HEK293 (cell line): ENCODE measurements at regions not wholly inside any gene's neighbourhood (a gene's known extent, or its start where the extent isn't known, plus 50 kb on each side); places are given as distances from the start of the nearest gene placed in this dataset.
"Not testable (repeated sequence)": the region's sequence is repeated elsewhere in the genome, so short reads cannot be mapped to it uniquely, and the experiment has no call there.

Experiments
- CTCF ChIA-PET: fragments of 350-600 bp; formaldehyde crosslinking; extraction: SDS; loops from one replicate; lab custom pipeline; 2021; ENCODE audit warnings: antibody characterized with exemption; lab: Yijun Ruan, JAX
- POLR2A ChIA-PET: fragments of 300-600 bp; formaldehyde crosslinking; extraction: SDS; loops from one replicate; lab custom pipeline; 2020; ENCODE audit warnings: antibody characterized with exemption, inconsistent platforms; lab: Yijun Ruan, JAX
- H3K27ac ChIP-seq: fragments of 200-500 bp; sonication (Bioruptor generic); 2 replicates; pipeline ENCODE4 v1.5.1; 2014; ENCODE audit warnings: low read depth, low read length, control low read depth, inconsistent platforms; ENCODE audit errors: extremely low read depth
- H3K36me3 ChIP-seq, 2 experiments: fragments of 200-500 bp in 1 of 2; sonication (Bioruptor generic) in 1 of 2; 1 replicate in 1 of 2; 2 replicates in 1 of 2; pipeline ENCODE4 v1.5.1; 2014 to 2017; ENCODE audit warnings: inconsistent platforms in 2 of 2, low read length in 2 of 2; ENCODE audit not compliant: control insufficient read depth in 2 of 2, insufficient read depth in 1 of 2
- H3K4me1 ChIP-seq: fragments of 200-500 bp; sonication (Bioruptor generic); 2 replicates; pipeline ENCODE4 v1.5.1; 2014; ENCODE audit warnings: mild to moderate bottlenecking, low read length, inconsistent platforms; ENCODE audit not compliant: control insufficient read depth, insufficient read depth
- H3K4me3 ChIP-seq: 2 replicates; pipeline ENCODE4 v1.5.1; 2011; ENCODE audit warnings: low read depth, mild to moderate bottlenecking, control low read depth, low read length, moderate library complexity
- H3K9me3 ChIP-seq: fragments of 200-500 bp; sonication (Bioruptor generic); 2 replicates; pipeline ENCODE4 v1.5.1; 2014; ENCODE audit warnings: low read depth, low read length, inconsistent platforms; ENCODE audit not compliant: control insufficient read depth, insufficient read depth
- IKZF3 ChIP-seq: fragments of 450-650 bp; IDR thresholded peaks from 2 replicates; pipeline ENCODE4 v1.5.0; 2018; ENCODE audit warnings: missing biosample characterization, mild to moderate bottlenecking, missing genetic modification characterization, moderate library complexity
- KLF1 ChIP-seq: fragments of 450-650 bp; formaldehyde crosslinking; IDR thresholded peaks from 2 replicates; pipeline ENCODE4 v1.5.1; 2016; ENCODE audit warnings: missing biosample characterization, missing genetic modification characterization
- SP3 ChIP-seq: fragments of 450-650 bp; formaldehyde crosslinking; IDR thresholded peaks from 2 replicates; pipeline ENCODE4 v1.5.1; 2016; ENCODE audit warnings: missing biosample characterization, missing genetic modification characterization
- ZNF121 ChIP-seq: fragments of 450-650 bp; formaldehyde crosslinking; IDR thresholded peaks from 2 replicates; pipeline ENCODE4 v1.5.1; 2016; ENCODE audit warnings: missing biosample characterization, missing genetic modification characterization
- ZNF138 ChIP-seq: fragments of 450-650 bp; formaldehyde crosslinking; IDR thresholded peaks from 2 replicates; pipeline ENCODE4 v1.5.1; 2016; ENCODE audit warnings: missing biosample characterization, missing genetic modification characterization, borderline replicate concordance
- ZNF169 ChIP-seq: fragments of 450-650 bp; formaldehyde crosslinking; IDR thresholded peaks from 2 replicates; pipeline ENCODE4 v1.5.1; 2016; ENCODE audit warnings: missing biosample characterization, missing genetic modification characterization
- ZNF2 ChIP-seq: fragments of 450-650 bp; formaldehyde crosslinking; IDR thresholded peaks from 2 replicates; pipeline ENCODE4 v1.5.1; 2016; ENCODE audit warnings: missing biosample characterization, missing genetic modification characterization
- ZNF302 ChIP-seq: fragments of 450-650 bp; formaldehyde crosslinking; IDR thresholded peaks from 2 replicates; pipeline ENCODE4 v1.5.1; 2016; ENCODE audit warnings: missing biosample characterization, missing genetic modification characterization, low read depth
- ZNF324 ChIP-seq: fragments of 450-650 bp; formaldehyde crosslinking; IDR thresholded peaks from 2 replicates; pipeline ENCODE4 v1.5.1; 2016; ENCODE audit warnings: missing biosample characterization, missing genetic modification characterization
- ZNF37A ChIP-seq: fragments of 450-650 bp; IDR thresholded peaks from 2 replicates; pipeline ENCODE4 v1.5.1; 2018; ENCODE audit warnings: missing biosample characterization, missing genetic modification characterization
- ZNF433 ChIP-seq: fragments of 450-650 bp; formaldehyde crosslinking; IDR thresholded peaks from 2 replicates; pipeline ENCODE4 v1.5.1; 2016; ENCODE audit warnings: missing biosample characterization, missing genetic modification characterization, low read depth
- ZNF513 ChIP-seq: fragments of 450-650 bp; IDR thresholded peaks from 2 replicates; pipeline ENCODE4 v1.5.1; 2018; ENCODE audit warnings: missing biosample characterization, missing genetic modification characterization
- ZNF747 ChIP-seq: fragments of 450-650 bp; formaldehyde crosslinking; IDR thresholded peaks from 2 replicates; pipeline ENCODE4 v1.5.1; 2016; ENCODE audit warnings: missing biosample characterization, missing genetic modification characterization
- ZNF791 ChIP-seq: fragments of 450-650 bp; formaldehyde crosslinking; IDR thresholded peaks from 2 replicates; pipeline ENCODE4 v1.5.1; 2016; ENCODE audit warnings: missing biosample characterization, missing genetic modification characterization
- ZNF830 ChIP-seq: fragments of 450-650 bp; IDR thresholded peaks from 2 replicates; pipeline ENCODE4 v1.5.0; 2018; ENCODE audit warnings: missing biosample characterization, missing genetic modification characterization, low read depth, mild to moderate bottlenecking, moderate library complexity
- TF ChIP-seq, protein P1 (sequence below): fragments of 450-650 bp; formaldehyde crosslinking; IDR thresholded peaks from 2 replicates; pipeline ENCODE4 v1.5.1; 2016; ENCODE audit warnings: missing biosample characterization, missing genetic modification characterization
- TF ChIP-seq, protein P2 (sequence below): fragments of 450-650 bp; formaldehyde crosslinking; IDR thresholded peaks from 2 replicates; pipeline ENCODE4 v1.5.1; 2016; ENCODE audit warnings: missing biosample characterization, missing genetic modification characterization, borderline replicate concordance
- TF ChIP-seq, protein P3 (sequence below): fragments of 450-650 bp; formaldehyde crosslinking; IDR thresholded peaks from 2 replicates; pipeline ENCODE4 v1.5.1; 2016; ENCODE audit warnings: missing biosample characterization, missing genetic modification characterization

- TF ChIP-seq ZNF302 (tag by site-specific recombination) (no peak), ZNF830 (tag by site-specific recombination) (no peak), SP3 (tag by site-specific recombination) (no peak), ZNF121 (tag by site-specific recombination) (no peak)
- TF ChIP-seq, protein P1, sequence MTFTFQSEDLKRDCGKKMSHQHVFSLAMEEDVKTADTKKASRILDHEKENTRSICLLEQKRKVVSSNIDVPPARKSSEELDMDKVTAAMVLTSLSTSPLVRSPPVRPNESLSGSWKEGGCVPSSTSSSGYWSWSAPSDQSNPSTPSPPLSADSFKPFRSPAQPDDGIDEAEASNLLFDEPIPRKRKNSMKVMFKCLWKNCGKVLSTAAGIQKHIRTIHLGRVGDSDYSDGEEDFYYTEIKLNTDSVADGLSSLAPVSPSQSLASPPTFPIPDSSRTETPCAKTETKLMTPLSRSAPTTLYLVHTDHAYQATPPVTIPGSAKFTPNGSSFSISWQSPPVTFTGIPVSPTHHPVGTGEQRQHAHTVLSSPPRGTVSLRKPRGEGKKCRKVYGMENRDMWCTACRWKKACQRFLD (tag by site-specific recombination), result no peak
Measured at GRCh38 chr11:98734686-98735085, 286.1 kb upstream of the CNTN5 start (continued).

DNA sequence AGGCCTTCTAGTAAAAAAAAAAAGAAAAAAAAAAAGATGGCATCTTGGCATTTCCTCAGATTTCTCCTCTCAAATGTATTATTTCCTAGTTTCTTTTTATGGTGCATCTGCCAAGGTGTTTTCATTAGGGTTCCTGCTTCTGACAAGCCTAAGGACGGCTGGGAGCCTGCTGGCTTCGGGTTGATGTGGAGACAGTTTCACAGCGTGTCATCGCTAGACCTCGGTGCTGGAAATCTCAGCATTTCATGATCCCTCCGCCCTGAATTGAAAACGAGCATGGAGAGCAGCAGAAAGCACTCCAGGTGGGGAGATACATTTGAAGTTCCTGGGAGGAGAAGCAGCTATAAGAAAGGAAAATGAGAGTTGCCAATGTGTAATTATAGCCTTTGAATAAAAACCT lies 283.9 kb upstream of the CNTN5 start:
- TF ChIP-seq, protein P2, sequence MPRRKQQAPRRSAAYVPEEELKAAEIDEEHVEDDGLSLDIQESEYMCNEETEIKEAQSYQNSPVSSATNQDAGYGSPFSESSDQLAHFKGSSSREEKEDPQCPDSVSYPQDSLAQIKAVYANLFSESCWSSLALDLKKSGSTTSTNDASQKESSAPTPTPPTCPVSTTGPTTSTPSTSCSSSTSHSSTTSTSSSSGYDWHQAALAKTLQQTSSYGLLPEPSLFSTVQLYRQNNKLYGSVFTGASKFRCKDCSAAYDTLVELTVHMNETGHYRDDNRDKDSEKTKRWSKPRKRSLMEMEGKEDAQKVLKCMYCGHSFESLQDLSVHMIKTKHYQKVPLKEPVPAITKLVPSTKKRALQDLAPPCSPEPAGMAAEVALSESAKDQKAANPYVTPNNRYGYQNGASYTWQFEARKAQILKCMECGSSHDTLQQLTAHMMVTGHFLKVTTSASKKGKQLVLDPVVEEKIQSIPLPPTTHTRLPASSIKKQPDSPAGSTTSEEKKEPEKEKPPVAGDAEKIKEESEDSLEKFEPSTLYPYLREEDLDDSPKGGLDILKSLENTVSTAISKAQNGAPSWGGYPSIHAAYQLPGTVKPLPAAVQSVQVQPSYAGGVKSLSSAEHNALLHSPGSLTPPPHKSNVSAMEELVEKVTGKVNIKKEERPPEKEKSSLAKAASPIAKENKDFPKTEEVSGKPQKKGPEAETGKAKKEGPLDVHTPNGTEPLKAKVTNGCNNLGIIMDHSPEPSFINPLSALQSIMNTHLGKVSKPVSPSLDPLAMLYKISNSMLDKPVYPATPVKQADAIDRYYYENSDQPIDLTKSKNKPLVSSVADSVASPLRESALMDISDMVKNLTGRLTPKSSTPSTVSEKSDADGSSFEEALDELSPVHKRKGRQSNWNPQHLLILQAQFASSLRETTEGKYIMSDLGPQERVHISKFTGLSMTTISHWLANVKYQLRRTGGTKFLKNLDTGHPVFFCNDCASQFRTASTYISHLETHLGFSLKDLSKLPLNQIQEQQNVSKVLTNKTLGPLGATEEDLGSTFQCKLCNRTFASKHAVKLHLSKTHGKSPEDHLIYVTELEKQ, result no peak
- POLR2A ChIA-PET, result no interaction called here
- no peaks in the 10 kb centered on the region for H3K36me3 ChIP-seq

DNA sequence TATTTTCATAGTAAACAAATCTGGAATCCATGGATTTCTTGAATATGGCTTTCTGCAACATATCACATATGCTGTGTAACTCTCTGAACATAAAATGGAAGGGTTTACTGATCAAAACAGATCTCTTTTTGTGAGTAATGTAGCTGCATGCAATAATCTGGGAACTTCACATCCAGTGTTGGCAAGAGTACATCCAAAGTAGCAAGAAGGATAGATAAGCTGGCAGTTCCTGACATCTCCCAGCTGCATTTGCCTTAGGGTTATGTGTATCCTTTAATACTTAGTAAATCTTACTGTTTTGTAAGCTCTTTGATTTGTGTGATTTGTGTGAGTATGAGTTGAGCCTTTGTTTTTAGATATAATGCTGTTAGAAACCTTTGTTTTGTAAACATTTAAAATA lies 280.4 kb upstream of the CNTN5 start:
- ChIA-PET POLR2A (no interaction called here), CTCF (no interaction called here)
- Histone ChIP-seq H3K4me3 (no peak overlapping the region), H3K4me1 (no peaks in the 10 kb centered on the region), H3K27ac (no peak overlapping the region), H3K36me3 (no peaks in the 10 kb centered on the region), H3K9me3 (no peaks in the 10 kb centered on the region)
- TF ChIP-seq, protein P3, sequence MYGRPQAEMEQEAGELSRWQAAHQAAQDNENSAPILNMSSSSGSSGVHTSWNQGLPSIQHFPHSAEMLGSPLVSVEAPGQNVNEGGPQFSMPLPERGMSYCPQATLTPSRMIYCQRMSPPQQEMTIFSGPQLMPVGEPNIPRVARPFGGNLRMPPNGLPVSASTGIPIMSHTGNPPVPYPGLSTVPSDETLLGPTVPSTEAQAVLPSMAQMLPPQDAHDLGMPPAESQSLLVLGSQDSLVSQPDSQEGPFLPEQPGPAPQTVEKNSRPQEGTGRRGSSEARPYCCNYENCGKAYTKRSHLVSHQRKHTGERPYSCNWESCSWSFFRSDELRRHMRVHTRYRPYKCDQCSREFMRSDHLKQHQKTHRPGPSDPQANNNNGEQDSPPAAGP (tag by site-specific recombination), result no peak
- TF ChIP-seq ZNF37A (tag by site-specific recombination), result no peak
- TF ChIP-seq ZNF747 (tag by site-specific recombination), result no peak
- TF ChIP-seq ZNF138 (tag by site-specific recombination), result no peak
- TF ChIP-seq ZNF433 (tag by site-specific recombination), result no peak

More for the DNA sequence above, 283.9 kb upstream of the CNTN5 start:
- Histone ChIP-seq H3K4me3 (no peak overlapping the region), H3K4me1 (no peaks in the 10 kb centered on the region), H3K9me3 (no peaks in the 10 kb centered on the region), H3K27ac (no peak overlapping the region)
- CTCF ChIA-PET, result no interaction called here

DNA sequence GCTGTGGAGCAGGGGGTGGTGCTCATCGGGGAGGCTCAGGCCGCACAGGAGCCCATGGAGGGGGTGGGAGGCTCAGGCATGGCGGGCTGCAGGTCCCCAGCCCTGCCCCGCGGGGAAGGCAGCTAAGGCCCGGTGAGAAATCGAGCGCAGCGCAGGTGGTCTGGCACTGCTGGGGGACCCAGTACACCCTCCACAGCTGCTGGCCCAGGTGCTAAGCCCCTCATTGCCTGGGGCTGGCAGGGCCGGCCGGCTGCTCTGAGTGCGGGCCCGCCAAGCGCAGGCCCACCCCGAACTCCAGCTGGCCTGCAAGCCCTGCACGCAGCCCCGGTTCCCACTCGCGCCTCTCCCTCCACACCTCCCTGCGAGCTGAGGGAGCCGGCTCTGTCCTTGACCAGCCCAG lies 257.3 kb upstream of the CNTN5 start:
- CTCF ChIA-PET, H3K4me1 ChIP-seq, H3K27ac ChIP-seq, H3K36me3 ChIP-seq, H3K9me3 ChIP-seq, POLR2A ChIA-PET, H3K4me3 ChIP-seq: not testable (repeated sequence)

DNA sequence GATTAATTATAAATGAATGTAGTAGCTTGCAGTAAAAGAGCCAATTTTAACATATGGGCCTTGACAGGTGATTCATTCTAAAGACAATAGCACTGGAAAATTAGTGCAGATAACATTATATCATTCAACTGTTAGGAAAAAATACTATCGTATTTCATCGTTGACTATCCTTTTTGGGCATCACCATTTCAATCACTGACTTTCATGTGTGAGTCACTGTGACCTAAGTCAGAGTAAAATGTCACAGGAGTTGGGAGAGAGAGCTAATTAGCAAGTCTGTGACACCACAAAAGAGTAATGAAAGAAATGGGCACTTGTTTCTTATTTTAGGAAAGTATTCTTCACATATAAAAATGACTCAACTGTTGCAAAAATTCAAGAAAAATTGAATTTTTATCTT lies 253.8 kb upstream of the CNTN5 start:
- ChIA-PET CTCF (no interaction called here), POLR2A (no interaction called here)
- no peaks in the 10 kb centered on the region for H3K36me3 ChIP-seq
- no peak overlapping the region for H3K27ac ChIP-seq
- no peak overlapping the region for H3K4me3 ChIP-seq
- no peaks in the 10 kb centered on the region for H3K4me1 ChIP-seq
- no peaks in the 10 kb centered on the region for H3K9me3 ChIP-seq
- TF ChIP-seq ZNF169 (tag by site-specific recombination) (no peak), ZNF121 (tag by site-specific recombination) (no peak), ZNF2 (no peak), ZNF324 (tag by site-specific recombination) (no peak), ZNF513 (tag by site-specific recombination) (no peak), ZNF791 (tag by site-specific recombination) (no peak), IKZF3 (tag by site-specific recombination) (no peak), KLF1 (no peak)
